Tibial artery (tissue), 4 donors: ENCODE measurements at regions not wholly inside any gene's neighbourhood (a gene's known extent, or its start where the extent isn't known, plus 50 kb on each side); places are given as distances from the start of the nearest gene placed in this dataset.

Experiments used
- DNase-seq, 2 donors: peaks; one replicate each; pipeline ENCODE4 v3.0.0-alpha.2; 2019
- H3K27ac ChIP-seq, 2 donors: fragments of 200-600 bp; sonication (generic) in 1 of 2; 1 replicate in 1 of 2; 2 replicates in 1 of 2; pipeline ENCODE4 v1.5.1; 2018 to 2019; ENCODE audit warnings: mild to moderate bottlenecking in 1 of 2
- H3K27me3 ChIP-seq, 2 donors: fragments of 200-600 bp; sonication (generic) in 1 of 2; one replicate each; pipeline versions ENCODE4 v1.5.1 to v1.6.0; 2016 to 2019
- H3K36me3 ChIP-seq, 3 donors: fragments of 200-600 bp; sonication (generic) in 2 of 3; one replicate each; pipeline ENCODE4 v1.5.1; 2016 to 2019; ENCODE audit warnings: mild to moderate bottlenecking in 2 of 3
- H3K4me1 ChIP-seq, 4 donors: fragments of 200-600 bp; sonication (generic) in 2 of 4; 1 replicate in 3 of 4; 2 replicates in 1 of 4; pipeline ENCODE4 v1.5.1; 2016 to 2019
- H3K4me3 ChIP-seq, 2 donors: fragments of 200-600 bp; sonication (generic) in 1 of 2; 1 replicate in 1 of 2; 2 replicates in 1 of 2; pipeline ENCODE4 v1.5.1; 2018 to 2019; ENCODE audit warnings: mild to moderate bottlenecking in 2 of 2
- H3K9me3 ChIP-seq, 3 donors: fragments of 200-600 bp; sonication (generic) in 1 of 3; one replicate each; pipeline ENCODE4 v1.5.1; 2016 to 2019
- CTCF ChIP-seq, 2 experiments: fragments of 200-600 bp in 1 of 2; fragments of 450-650 bp in 1 of 2; IDR thresholded peaks; one replicate each; pipeline ENCODE4 v1.5.1; 2017 to 2019; ENCODE audit warnings: antibody characterized with exemption in 2 of 2, mild to moderate bottlenecking in 1 of 2, moderate library complexity in 1 of 2
- intact Hi-C: fragments of 100-400 bp; cut with DNase I; formaldehyde crosslinking; loops from one replicate; pipeline ENCODE4 v1.15.0; 2023; ENCODE audit warnings: low total_unique reads

DNA sequence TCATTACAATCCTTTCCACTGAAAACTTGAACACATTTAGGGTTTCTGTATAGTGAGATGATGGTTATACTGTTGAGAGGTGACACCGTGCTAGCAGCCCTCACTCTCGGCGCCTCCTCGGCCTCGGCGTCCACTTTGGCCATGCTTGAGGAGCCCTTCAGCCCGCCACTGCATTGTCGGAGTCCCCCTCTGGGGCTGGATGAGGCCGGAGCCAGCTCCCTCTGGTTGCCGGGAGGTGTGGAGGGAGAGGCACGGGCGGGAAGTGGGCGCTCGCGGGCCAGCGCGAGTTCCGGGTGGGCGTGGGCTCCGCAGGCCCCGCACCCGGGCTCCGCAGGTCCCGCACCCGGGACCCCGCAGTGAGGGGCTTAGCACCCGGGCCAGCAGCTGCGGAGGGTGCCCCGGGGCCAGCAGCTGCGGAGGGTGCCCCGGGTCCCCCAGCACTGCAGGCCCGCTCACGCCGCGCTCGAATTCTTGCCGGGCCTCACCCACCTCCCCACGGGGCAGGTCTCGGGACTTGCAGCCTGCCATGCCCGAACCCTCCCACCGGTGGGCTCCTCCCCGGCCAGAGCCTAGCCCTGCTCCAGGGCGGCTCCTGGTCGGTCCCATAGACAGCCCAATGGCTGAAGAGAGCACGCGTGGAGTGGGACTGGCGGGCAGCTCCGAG is 145.9 kb upstream of the ZNF608 start:
- no peak for TF ChIP-seq CTCF (IDR thresholded peaks at IDR 0.05)
- intact Hi-C loops: no loop called here
- Histone ChIP-seq H3K9me3 (no peaks in the 10 kb centered on the region), H3K4me3 (no peak overlapping the region), H3K27ac (no peak overlapping the region), H3K4me1 (peaks cover 0 to 14% (median 0%) of the 10 kb centered on the region in 4 donors), H3K27me3 (no peaks in the 10 kb centered on the region), H3K36me3 (no peaks in the 10 kb centered on the region)
- no peak for DNase-seq

DNA sequence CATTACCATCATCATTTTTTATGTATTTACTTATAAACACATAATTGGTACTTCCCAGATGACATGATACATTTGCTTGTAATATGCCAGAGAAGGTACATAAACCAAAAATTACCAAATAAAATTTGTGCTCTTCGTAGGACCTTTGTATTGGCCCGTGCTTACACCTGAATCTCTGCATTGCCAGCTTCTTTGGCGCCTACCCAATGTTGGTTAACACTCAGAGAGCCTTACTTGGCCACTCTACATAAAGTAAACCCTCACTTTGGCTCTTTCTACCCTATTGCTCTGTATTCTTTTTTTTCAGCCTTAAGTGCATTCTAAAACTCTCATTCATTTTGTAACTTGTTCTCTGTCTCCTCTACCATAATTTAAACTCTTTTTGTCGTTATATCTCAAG is 148.1 kb upstream of the ZNF608 start:
- no peaks in the 10 kb centered on the region for H3K9me3 ChIP-seq
- H3K36me3 ChIP-seq: no peaks in the 10 kb centered on the region
- peaks cover 0 to 5% (median 0%) of the 10 kb centered on the region in 4 donors for H3K4me1 ChIP-seq
- TF ChIP-seq CTCF (IDR thresholded peaks at IDR 0.05): no peak
- intact Hi-C loops: no loop called here
- H3K27ac ChIP-seq: no peak overlapping the region
- no peaks in the 10 kb centered on the region for H3K27me3 ChIP-seq
- no peak overlapping the region for H3K4me3 ChIP-seq
- DNase-seq: no peak

- DNase-seq: no peak
- TF ChIP-seq CTCF (IDR thresholded peaks at IDR 0.05): no peak
- no peaks in the 10 kb centered on the region for H3K27me3 ChIP-seq
- H3K4me1 ChIP-seq: no peaks in the 10 kb centered on the region
- no peaks in the 10 kb centered on the region for H3K9me3 ChIP-seq
- H3K4me3 ChIP-seq: no peak overlapping the region
- H3K36me3 ChIP-seq: no peaks in the 10 kb centered on the region
- intact Hi-C loops: no loop called here
- H3K27ac ChIP-seq: no peak overlapping the region
These were observed 148.8 kb upstream of the ZNF608 start for GRCh38 chr5:124895236-124895635.

DNA sequence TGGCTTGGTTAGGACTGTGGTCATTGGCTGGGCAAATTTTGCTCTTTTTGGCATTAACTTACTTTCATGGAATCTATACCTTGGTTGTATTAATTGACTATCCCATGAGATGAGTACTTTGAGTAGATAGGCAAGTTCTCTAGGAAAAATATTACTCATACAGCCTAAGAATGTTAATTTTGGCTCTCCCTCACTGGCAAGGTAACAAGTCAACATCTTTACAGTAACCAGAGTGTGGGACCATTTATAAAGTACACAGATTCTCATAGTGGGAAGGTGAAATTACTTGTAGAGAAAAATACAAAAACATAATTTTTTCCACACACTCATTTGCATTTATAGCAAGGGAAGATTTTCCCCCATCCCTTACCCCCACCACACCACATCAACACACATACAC is 154.6 kb upstream of the ZNF608 start:
- no peak for DNase-seq
- Histone ChIP-seq H3K27me3 (no peaks in the 10 kb centered on the region), H3K4me1 (peaks cover 0 to 22% (median 8%) of the 10 kb centered on the region in 4 donors), H3K9me3 (no peaks in the 10 kb centered on the region), H3K4me3 (no peak overlapping the region), H3K27ac (no peak overlapping the region), H3K36me3 (no peaks in the 10 kb centered on the region)
- TF ChIP-seq CTCF (IDR thresholded peaks at IDR 0.05): no peak
- intact Hi-C loops: no loop called here

- Histone ChIP-seq H3K4me1 (peaks cover 0 to 31% (median 17%) of the 10 kb centered on the region in 4 donors), H3K27me3 (no peaks in the 10 kb centered on the region), H3K9me3 (no peaks in the 10 kb centered on the region), H3K4me3 (no peak overlapping the region), H3K27ac (no peak overlapping the region), H3K36me3 (no peaks in the 10 kb centered on the region)
- peak in 1 of 2 donors; percentile 32 for DNase-seq
- no peak for TF ChIP-seq CTCF (IDR thresholded peaks at IDR 0.05)
- intact Hi-C loops: no loop called here
These were observed 155.8 kb upstream of the ZNF608 start for GRCh38 chr5:124902097-124902821.
